CD4-positive, alpha-beta T cell treated with Interleukin-6 for 4 hours (primary cell): ENCODE measurements at regions not wholly inside any gene's neighbourhood (a gene's known extent, or its start where the extent isn't known, plus 50 kb on each side); places are given as distances from the start of the nearest gene placed in this dataset.

Experiments
- DNase-seq: peaks from one replicate; pipeline ENCODE4 v3.0.0-alpha.2; 2020; ENCODE audit warnings: mixed read lengths

GRCh38 chr16:59179446-59180082, 445.4 kb upstream of the GOT2 start:
- DNase-seq, result no peak

GRCh38 chr16:59173408-59173831, 439.3 kb upstream of the GOT2 start:
- DNase-seq, result no peak

- no peak for DNase-seq
Observed at GRCh38 chr16:59170099-59170712, 436.1 kb upstream of the GOT2 start.

- DNase-seq, result no peak
Observed at GRCh38 chr16:59169168-59169567, 435.1 kb upstream of the GOT2 start.

- no peak for DNase-seq
Observed at GRCh38 chr16:59168461-59169114, 434.5 kb upstream of the GOT2 start.

- no peak for DNase-seq
Observed at GRCh38 chr16:59164461-59164860, 430.3 kb upstream of the GOT2 start.

- no peak for DNase-seq
Observed at GRCh38 chr16:59163371-59164055, 429.4 kb upstream of the GOT2 start.

GRCh38 chr16:59161679-59162078, 427.6 kb upstream of the GOT2 start:
- no peak for DNase-seq

GRCh38 chr16:59154295-59154694, 420.2 kb upstream of the GOT2 start:
- no peak for DNase-seq

GRCh38 chr16:59148769-59149155, 414.6 kb upstream of the GOT2 start:
- no peak for DNase-seq

- no peak for DNase-seq
Observed at GRCh38 chr16:59148056-59148768, 414.1 kb upstream of the GOT2 start.

- no peak for DNase-seq
Observed at GRCh38 chr16:59146140-59146539, 412.0 kb upstream of the GOT2 start.

GRCh38 chr16:59144841-59145240, 410.7 kb upstream of the GOT2 start:
- DNase-seq, result no peak

GRCh38 chr16:59144326-59144725, 410.2 kb upstream of the GOT2 start:
- no peak for DNase-seq

GRCh38 chr16:59126486-59126885, 392.4 kb upstream of the GOT2 start:
- DNase-seq, result no peak

- no peak for DNase-seq
Observed at GRCh38 chr16:59124056-59124455, 389.9 kb upstream of the GOT2 start.

- no peak for DNase-seq
Observed at GRCh38 chr16:59123479-59123878, 389.4 kb upstream of the GOT2 start.

GRCh38 chr16:59122262-59122537, 388.1 kb upstream of the GOT2 start:
- DNase-seq, result no peak

- no peak for DNase-seq
Observed at GRCh38 chr16:59121411-59122261, 387.5 kb upstream of the GOT2 start.

- DNase-seq, result no peak
Observed at GRCh38 chr16:59116744-59117143, 382.6 kb upstream of the GOT2 start.

GRCh38 chr16:59114790-59115189, 380.7 kb upstream of the GOT2 start:
- no peak for DNase-seq

GRCh38 chr16:59113004-59113670, 379.0 kb upstream of the GOT2 start:
- no peak for DNase-seq
